Glomerular endothelial cell (primary cell): ENCODE measurements at regions not wholly inside any gene's neighbourhood (a gene's known extent, or its start where the extent isn't known, plus 50 kb on each side); places are given as distances from the start of the nearest gene placed in this dataset.

Source experiments
- DNase-seq: peaks from one replicate; pipeline ENCODE4 v3.0.0-alpha.2; 2011; ENCODE audit warnings: low read depth, low spot score; ENCODE audit errors: extremely low read depth

DNA sequence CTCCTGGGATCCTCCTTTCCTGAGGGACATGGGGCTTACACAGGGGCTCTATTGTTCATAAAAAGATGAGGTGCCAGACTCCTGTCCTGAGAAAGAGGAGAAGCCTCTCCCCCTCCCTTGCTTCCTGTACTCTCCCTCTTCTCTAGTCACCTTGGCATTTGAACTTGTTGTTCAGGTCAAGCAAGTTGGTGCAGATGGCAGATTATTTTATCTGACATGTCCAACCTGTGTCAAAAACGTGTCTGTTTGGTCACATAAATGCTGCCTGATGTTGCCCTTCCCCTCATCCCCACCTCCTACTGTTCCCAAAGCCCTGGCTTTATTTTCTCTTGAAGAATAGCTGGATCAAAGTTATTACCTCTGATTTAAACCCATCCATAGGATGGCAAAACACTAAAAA is 154.8 kb downstream of the TMX1 start:
- no peak for DNase-seq

GRCh38 chr14:51395361-51395849 is 155.4 kb downstream of the TMX1 start:
- DNase-seq: peak; percentile 60

DNA sequence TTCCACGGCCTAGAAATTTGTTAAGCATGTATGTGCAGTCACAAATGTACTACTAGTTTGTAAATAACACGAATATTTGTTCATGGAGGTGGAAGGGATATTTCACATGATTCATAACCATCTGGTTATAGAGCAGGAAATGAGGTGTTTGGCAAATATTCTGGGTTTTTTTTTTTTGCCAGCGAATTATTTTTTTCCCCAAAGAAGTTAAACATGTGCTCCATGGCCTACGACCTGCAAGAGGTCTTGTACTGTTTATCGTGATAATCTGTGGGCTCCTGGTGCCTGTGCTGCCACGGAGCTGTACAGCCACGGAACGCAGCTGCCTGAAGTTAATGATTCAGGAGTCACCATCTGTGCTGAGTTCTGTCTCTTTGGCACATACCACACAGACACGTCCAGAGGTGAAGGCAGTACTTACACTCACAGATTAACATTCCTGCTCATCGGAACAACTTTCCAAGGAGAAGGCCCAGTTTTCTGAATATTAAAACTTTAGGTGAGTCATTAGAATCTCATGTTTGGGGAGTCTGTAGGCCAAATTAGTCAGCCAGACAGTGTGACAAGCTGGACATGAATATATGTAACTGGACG is 156.3 kb downstream of the TMX1 start:
- DNase-seq: peak; percentile 97

DNA sequence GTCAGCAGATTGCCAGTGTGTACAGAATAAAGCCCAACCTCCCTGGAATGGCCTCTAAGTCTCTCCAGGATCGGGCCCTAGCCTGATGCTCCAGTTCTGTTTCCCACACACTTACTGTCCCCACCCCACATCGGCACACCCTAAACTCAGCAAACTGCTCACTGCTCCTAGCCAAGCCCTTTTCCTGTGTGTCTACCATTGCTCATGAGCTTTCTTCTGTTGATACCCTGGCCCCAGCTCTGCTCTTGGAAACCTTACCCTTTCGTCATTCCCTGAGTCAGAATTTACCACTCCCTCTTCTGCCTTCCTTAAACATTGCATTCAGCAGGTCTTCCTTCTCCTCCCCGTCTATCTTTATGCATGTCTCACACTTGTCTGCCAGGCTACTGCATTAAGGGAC is 158.9 kb downstream of the TMX1 start:
- no peak for DNase-seq

GRCh38 chr14:51400139-51400538 is 160.1 kb downstream of the TMX1 start:
- no peak for DNase-seq

DNA sequence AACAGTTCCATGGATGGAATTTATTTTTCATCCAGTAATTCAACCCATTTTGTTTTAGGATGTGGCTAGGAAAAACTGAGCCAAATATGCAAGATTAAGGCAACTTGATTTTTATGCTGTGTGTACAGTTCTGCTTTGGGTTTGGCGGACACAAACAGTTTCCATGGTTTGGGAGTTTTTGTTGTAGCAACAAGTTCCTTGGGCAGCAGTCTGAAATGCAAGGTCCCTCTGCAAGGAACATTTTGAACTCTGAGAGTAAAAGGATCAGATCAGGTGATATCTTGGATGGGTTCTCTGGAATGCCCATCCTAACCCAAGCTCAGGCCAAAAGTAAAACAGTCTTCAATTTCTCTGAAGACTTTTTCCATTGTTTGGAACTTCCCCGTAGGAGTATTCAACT is 161.2 kb downstream of the TMX1 start:
- DNase-seq: no peak

DNA sequence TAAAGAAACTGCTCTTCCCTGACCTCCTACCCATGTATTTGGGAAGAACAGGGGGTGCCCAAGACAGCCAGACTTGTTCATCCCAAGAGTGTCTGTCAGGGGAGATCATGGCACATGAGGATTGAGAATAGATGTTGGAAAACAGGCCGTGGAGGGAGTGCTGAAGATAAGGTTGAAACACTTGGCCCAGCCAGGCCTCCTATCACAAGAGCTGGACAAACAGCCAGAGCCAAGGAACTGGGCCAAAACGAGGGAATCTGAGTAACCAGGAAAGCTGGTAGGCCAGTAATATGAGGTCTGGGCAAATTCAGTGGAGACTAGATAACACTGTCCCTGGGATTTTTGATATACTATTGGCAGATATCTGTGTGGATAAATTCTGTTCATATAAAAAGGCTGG is 161.7 kb downstream of the TMX1 start:
- no peak for DNase-seq

DNA sequence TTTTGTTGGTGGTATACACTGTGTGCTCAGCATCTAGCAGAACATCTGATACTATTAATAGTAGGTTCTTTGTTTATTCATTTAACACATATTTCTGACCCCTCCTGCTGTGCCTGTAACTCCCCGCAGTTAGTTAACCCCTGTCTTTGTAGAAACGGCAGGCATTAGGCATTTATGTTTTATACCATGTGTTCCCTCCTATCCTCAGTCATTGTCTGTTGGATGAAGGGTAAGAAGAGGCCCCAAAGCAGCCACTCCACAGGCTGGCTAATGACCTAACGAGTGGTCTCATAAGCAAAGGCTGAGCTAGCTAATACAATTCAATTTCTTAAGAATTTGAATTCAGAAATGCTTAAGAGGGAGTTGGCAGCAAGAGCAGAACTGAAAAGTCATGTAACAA is 170.8 kb downstream of the TMX1 start:
- DNase-seq: no peak

- DNase-seq: no peak
Observed at GRCh38 chr14:51419685-51420084, 179.6 kb downstream of the TMX1 start.

DNA sequence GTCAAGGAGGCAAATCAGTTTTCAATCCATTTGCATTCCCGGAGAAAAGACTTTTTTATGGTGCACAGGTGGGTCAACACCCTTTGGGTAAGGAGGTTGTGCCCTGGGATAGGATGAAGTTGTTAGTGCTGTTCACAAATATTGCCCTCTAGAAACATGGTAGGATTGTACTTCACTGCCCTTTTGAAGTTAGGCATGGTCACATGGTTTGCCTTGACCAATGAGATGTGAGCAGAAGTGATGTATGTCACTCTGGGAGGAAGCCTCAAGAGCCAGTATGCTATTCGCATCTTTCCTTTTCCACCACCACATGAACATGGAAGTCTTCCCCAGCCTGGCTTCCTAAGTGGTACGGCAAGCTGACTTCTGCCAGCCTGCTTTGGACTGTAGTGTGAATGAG is 182.7 kb downstream of the TMX1 start:
- no peak for DNase-seq

DNA sequence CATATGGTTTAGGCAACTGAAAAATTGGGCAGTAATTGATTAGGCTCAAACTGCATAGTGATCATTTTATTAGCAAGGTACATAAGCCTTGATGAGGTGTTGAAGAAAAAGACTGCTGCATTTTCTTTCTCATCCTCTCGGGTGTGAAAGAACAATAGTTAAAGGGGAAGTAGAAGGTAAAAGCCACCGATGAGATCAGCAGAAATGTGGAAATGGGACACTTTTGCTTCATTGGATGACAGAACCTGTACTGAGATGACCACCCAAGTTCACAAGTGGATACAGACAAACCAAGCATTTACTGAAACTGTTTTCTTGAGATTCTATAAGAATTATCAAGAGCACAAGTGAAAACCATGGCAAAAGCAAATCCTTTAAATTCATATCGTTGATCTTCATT is 184.0 kb downstream of the TMX1 start:
- no peak for DNase-seq

- no peak for DNase-seq
Observed at GRCh38 chr14:51424561-51425251, 184.7 kb downstream of the TMX1 start.

DNA sequence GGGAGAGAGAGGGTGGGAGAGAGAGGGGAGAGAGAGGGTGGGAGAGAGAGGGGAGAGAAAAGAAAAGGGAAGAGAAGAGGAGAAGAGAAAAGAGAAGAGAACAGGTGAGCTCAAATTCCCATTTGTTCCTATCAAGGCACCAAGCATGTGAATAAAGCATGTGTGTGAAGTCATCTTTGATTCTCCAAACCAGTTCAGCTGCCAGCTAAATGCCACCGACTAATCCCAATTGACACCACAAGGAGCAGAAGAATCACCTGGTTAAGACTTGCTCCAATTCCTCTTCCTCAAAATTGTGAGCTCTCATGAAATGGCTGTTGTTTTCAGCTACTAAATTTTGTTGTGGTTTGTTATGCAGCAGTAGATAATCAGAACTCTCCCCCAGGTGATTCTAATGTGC is 188.9 kb downstream of the TMX1 start:
- DNase-seq: no peak

DNA sequence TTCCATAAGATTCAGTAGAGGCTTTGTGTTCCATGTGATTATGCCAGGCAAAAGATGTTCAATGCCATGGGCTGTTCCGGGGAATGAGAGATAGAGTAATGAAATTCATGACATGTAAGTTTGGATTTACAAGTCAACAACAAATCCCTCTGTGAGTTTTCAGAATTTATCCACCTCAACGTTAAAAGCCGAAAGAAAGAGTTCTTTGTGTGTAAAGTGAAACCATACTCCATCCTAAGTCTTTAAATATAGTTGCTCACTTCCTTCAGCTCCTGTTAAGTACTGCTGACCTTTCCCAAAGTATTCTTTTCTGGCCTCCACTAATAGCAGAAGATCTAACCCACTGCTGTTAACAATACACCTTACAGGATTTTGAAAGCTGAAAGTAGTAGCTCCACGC is 190.0 kb downstream of the TMX1 start:
- DNase-seq: no peak

- DNase-seq: no peak
Observed at GRCh38 chr14:51430633-51431032, 190.6 kb downstream of the TMX1 start.

GRCh38 chr14:51431033-51431709 is 191.1 kb downstream of the TMX1 start:
- DNase-seq: no peak

DNA sequence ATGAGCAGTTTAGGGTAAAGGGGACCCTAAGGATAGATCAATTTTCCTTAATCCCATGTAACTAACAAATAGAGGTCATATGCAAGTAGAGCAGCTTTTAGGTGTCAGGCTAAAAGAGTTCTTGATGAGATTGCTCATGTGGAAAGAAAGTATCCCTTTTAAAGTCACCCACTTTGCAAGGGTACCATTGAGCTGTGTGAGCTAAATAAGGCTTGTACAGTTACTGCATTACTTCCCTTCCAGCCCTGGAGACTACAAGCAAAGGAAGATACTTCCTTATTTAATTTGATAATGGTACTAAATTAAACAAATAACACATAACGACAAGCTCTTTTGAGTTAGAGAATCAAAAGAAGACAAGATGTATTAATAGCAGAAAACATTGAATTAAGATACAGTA is 191.7 kb downstream of the TMX1 start:
- no peak for DNase-seq

GRCh38 chr14:51432302-51432948 is 192.4 kb downstream of the TMX1 start:
- DNase-seq: no peak

DNA sequence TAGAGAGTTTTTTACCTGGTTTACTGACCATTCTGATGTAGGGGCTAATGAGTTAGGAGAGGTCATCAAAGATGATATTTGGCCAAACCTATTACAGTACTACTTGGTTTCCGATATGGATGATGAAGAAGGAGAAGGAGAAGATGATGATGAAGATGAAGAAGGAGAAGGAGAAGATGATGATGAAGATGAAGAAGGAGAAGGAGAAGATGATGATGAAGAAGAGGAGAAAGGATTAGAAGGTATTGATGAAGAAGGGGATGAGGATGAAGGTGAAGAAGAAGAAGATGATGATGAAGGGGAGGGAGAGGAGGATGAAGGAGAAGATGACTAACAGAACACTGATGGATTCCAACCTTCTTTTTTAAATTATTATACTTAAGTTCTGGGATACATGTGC is 196.6 kb downstream of the TMX1 start:
- DNase-seq: no peak

GRCh38 chr14:51439896-51440295 is 199.8 kb downstream of the TMX1 start:
- DNase-seq: no peak

GRCh38 chr14:51441001-51441400 is 201.0 kb downstream of the TMX1 start:
- no peak for DNase-seq
